GM20431 (cell line): ENCODE measurements at regions not wholly inside any gene's neighbourhood (a gene's known extent, or its start where the extent isn't known, plus 50 kb on each side); places are given as distances from the start of the nearest gene placed in this dataset.
"Not testable (repeated sequence)": the region's sequence is repeated elsewhere in the genome, so short reads cannot be mapped to it uniquely, and the experiment has no call there.

ENCODE experiments used
- in situ Hi-C: fragments of 300-500 bp; cut with MseI, MboI; formaldehyde crosslinking; loops from one replicate; pipeline ENCODE4 v1.15.0; 2020; ENCODE audit warnings: low sequenced_read_pairs; ENCODE audit not compliant: unreplicated experiment

DNA sequence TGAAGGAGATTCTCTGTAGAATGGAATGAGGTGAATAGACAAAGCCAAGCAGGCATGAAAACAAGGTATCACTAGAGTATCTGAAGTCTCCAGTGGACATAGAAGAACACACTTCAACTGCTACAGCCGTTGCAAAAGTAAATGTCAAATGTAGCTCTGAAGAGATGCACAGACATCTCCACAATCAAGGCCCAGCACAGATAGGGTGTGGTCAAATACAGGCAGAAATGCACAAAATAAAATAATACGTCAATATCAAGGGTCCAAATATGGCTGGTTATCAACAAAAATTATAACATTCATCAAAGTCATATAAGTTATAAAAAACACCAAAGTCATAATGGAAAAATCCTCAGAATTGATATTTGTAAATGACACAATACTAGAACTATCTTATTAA, 1107.3 kb downstream of the TMEM121 start:
- in situ Hi-C loops, result no loop called here

DNA sequence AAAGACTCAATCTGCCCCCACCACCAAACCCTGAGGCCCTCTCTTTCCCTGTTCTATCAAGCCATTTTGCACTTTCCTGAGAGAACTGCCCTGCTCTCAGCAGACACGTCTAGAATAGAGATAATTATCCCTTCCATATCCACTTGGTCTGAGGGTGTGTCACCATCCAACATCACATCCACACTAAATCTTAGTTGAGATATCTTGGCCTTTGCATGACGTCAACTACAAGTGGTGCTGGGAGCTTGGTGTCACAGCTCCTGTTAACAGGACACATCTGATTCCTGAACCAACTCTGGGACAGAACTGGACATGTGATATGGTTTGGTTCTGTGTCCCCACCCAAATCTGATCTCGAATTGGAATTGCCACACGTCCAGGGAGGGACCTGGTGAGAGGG, 1109.2 kb downstream of the TMEM121 start:
- in situ Hi-C loops, result no loop called here

DNA sequence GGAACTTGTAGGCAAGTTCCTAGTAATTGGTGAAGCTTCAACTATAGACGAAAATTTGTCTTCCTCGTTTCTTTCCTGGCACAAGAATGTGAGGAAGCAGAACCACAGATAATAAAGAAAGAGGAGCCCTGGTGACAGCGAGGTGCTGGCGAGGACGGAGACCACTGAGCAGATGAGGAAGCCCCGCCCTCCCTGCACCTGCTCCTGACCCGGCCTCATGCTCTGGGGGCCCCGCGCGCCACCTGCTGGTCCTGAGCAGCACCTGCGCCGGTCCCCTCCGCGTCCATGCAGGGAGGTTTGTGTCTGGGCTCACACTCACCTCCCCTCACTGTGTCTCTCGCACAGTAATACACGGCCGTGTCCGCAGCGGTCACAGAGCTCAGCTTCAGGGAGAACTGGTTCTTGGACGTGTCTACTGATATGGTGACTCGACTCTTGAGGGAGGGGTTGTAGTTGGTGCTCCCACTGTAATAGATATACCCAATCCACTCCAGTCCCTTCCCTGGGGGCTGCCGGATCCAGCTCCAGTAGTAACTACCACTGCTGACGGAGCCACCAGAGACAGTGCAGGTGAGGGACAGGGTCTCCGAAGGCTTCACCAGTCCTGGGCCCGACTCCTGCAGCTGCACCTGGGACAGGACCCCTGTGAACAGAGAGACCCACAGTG, 1112.5 kb downstream of the TMEM121 start:
- in situ Hi-C loops, result not testable (repeated sequence)

GRCh38 chr14:106642090-106642489, 1115.7 kb downstream of the TMEM121 start:
- in situ Hi-C loops, result no loop called here

GRCh38 chr14:106642971-106643370, 1116.6 kb downstream of the TMEM121 start:
- in situ Hi-C loops, result not testable (repeated sequence)

DNA sequence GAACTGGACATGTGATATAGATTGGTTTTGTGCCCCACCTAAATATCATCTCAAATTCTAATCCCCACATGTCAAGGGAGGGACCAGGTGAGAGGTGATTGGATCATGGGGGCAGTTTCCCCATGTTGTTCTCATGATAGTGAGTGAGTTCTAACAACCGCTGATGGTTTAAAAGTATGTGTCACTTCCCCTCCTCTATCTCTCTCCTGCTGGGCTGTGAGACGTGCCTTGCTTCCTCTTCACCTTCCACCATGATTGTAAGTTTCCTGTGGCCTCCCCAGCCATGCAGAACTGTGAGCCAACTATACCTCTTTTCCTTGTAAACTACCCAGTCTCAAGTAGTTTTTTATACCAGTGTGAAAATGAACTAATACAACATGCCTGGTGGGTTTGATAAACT, 1122.5 kb downstream of the TMEM121 start:
- in situ Hi-C loops, result not testable (repeated sequence)

DNA sequence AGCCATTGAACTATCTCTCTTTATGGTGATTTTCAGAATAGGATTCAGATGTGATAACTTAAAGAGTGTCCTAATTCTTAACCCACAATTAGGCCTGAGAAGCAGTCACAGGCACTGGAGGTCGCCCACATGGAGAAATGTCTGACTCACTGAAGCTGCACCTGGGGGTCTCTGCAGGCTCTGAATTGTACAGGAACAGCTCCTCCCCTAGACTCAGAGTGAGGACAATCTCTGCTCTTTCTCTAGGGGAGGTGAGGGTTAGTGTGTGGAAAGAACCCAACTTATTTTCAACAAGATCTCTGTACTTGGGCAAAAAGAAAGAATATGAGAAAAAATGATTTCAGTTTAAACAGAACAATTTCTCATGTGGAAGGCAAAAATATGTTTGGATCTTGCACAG, 1124.6 kb downstream of the TMEM121 start:
- in situ Hi-C loops, result no loop called here

DNA sequence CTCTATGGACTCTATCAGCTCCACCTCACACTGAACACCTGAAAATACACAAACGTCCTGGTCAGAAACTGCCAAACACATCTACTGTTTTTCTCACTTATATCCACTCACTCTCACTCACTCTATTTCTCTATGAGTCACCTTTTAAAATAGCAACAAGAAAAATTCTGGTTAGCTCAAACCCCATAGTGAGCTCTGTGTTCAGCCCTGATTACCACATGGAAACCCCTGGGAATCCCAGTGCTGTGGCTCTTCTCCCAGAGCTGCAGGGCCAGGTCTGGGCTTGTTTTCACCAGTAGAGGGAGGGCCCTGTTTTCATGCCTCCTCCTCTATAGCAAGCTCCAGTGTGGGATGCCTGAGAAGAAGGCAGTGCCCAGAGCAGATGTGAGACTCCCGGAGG, 1126.1 kb downstream of the TMEM121 start:
- in situ Hi-C loops, result no loop called here

GRCh38 chr14:106657460-106657859, 1131.1 kb downstream of the TMEM121 start:
- in situ Hi-C loops, result no loop called here

DNA sequence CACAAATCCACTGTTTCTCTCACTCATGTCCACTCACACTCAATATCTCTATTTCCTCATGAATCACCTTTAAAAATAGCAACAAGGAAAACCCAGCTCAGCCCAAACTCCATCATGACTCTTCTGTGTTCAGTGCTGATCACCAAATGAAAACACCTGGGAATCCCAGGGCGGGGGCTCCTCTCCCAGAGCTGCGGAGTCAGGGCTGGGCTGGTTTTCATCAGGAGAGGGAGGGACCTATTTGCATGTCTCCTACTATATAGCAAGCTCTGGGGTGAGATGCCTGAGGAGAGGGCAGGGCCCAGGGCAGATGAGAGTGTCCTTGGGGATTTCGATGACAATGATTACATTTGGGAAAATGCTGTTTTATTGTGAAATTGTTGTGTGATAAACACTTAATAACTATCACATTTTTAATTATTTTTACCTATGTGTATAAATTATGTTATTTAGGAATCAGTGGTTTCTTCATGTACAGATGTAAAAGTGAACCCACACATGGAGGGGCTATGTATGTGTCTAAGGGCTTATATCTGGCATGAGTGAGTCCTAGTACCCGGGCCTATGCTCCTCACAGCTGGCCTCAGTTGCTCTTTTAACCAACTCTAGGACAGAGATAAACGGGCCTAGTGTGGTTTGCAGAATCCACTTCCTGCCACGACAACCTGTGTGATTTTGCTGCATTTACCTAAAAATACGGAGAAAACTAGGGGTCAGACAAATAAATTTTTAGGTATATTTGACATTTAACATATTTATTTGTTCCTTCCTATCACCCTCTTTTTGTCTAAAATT, 1131.9 kb downstream of the TMEM121 start:
- in situ Hi-C loops, result not testable (repeated sequence)

DNA sequence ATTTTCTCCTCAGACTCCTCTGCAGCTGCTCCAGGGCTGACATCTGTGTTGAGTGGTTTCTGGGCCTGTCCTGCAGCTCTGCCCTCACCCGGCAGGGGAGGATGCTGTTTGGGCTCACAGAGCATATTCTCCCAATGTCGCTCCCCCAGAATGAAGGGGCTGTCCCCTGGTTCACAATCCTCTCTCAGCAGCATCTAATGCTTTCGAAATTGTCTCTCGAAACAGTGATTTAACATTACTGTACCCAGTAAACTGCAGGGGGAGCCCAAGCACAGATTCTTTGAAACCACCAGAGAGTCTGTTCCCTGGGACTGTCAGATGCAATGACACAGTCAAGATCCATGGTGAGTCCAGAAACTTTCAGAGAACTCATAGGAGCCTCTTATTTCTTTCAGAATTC, 1135.2 kb downstream of the TMEM121 start:
- in situ Hi-C loops, result not testable (repeated sequence)

- in situ Hi-C loops, result no loop called here
Measured at GRCh38 chr14:106662936-106663550, 1136.7 kb downstream of the TMEM121 start.

DNA sequence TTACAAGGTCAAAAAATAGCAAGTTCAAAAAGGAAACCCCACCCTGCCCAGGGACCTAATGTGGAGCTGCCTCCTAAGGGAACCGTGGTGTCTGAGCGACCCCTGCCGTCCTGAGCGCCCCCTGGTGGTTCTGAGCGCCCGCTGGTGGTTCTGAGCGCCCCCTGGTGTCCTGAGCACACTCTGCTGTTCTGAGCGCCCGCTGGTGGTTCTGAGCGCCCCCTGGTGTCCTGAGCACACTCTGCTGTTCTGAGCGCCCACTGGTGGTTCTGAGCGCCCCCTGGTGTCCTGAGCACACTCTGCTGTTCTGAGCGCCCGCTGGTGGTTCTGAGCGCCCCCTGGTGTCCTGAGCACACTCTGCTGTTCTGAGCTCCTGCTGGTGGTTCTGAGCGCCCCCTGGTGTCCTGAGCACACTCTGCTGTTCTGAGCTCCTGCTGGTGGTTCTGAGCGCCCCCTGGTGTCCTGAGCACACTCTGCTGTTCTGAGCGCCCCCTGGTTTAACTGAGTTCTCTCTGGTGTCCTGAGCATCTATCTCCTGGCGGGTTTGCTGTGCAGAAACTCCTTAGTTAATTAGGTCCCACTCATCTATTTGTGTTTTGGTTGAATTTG, 1137.5 kb downstream of the TMEM121 start:
- in situ Hi-C loops, result not testable (repeated sequence)

GRCh38 chr14:106665814-106666213, 1139.4 kb downstream of the TMEM121 start:
- in situ Hi-C loops, result no loop called here

- in situ Hi-C loops, result no loop called here
Measured at GRCh38 chr14:106666341-106666740, 1140.0 kb downstream of the TMEM121 start.

DNA sequence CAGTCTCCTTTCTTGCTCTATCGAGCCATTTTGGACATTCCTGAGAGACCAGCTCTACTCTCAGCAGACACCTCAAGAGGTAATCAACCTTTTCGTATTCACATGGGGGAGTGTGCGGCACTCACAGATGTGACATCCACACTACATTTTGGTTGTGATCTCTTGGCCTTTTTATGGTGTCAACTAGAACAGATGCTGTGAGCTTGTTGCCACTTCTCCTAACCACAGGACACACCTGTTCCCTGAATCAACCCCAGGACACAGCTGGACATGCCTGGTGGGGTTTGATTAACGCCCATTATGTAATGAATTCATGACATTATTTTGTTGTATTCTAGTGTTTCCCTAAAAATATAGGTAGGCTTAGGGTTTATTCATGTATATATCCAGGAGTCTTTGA, 1143.6 kb downstream of the TMEM121 start:
- in situ Hi-C loops, result no loop called here

- in situ Hi-C loops, result not testable (repeated sequence)
Measured at GRCh38 chr14:106674093-106674492, 1147.7 kb downstream of the TMEM121 start.

- in situ Hi-C loops, result not testable (repeated sequence)
Measured at GRCh38 chr14:106674509-106675125, 1148.2 kb downstream of the TMEM121 start.

DNA sequence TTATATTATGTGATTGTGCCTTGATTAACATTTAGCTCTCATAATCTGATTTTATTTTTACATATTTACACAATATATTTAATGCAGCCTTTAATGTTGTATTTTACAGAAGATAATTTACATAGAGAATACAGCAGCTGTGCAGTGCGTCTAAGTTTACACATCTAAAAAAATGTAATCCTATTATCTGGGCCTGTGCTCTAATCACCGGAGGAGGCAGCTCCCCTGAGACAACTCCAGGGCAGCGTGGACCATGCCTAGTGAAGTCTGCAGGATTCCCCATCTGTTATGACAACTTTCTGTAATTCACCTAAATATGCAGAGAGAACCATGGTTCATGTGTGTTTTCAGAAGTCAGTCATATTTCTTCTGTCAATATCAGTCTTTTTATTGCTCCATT, 1149.3 kb downstream of the TMEM121 start:
- in situ Hi-C loops, result not testable (repeated sequence)

DNA sequence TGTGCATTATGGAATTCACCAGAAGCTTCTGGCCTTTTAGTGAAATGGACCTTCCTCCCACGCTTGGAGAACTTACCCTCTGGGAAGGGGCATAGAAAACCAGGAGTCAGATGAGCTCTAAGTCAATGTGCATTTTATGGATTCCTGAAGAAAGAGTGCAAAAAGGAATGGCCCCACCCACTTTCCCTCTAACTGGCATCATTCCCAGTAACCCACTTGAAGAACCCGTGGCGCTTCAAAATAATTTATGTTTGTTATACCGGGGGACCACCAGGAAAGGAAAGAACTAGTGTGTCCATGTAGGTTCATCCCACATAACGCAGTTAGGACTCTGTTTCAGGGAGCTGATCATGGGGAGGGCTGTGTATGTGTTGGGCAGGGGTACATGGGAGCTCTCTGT, 1153.4 kb downstream of the TMEM121 start:
- in situ Hi-C loops, result no loop called here
